ENCODE measurements at regions not wholly inside any gene's neighbourhood (a gene's known extent, or its start where the extent isn't known, plus 50 kb on each side); places are given as distances from the start of the nearest gene placed in this dataset.

GRCh38 chr15:35197306-35197705, 112.2 kb upstream of the NANOGP8 start:
- Histone ChIP-seq H3K27ac (no peak overlapping the region), H3K4me1 (no peaks in the 10 kb centered on the region), H3K36me3 (no peaks in the 10 kb centered on the region), H3K27me3 (no peaks in the 10 kb centered on the region), H3K4me3 (no peak overlapping the region), H3K9me3 (peaks cover 0 to 2% of the 10 kb centered on the region in 2 donors)
- in situ Hi-C loops (cut with MboI; ENCODE audit: low pct_ligation_motif_present in 1 of 4, low pct_unique_long_range_greater_than_20kb in 1 of 4, low sequenced_read_pairs in 3 of 4) (no loop called here), intact Hi-C loops (cut with DNase I; ENCODE audit: low total_unique reads) (no loop called here)
- DNase-seq, result no peak
- TF ChIP-seq POLR2A (IDR thresholded peaks at IDR 0.05) (no peak), EP300 (IDR thresholded peaks at IDR 0.05; ENCODE audit: low read depth) (no peak), POLR2AphosphoS5 (IDR thresholded peaks at IDR 0.05) (no peak)
- TF ChIP-seq, protein P1, sequence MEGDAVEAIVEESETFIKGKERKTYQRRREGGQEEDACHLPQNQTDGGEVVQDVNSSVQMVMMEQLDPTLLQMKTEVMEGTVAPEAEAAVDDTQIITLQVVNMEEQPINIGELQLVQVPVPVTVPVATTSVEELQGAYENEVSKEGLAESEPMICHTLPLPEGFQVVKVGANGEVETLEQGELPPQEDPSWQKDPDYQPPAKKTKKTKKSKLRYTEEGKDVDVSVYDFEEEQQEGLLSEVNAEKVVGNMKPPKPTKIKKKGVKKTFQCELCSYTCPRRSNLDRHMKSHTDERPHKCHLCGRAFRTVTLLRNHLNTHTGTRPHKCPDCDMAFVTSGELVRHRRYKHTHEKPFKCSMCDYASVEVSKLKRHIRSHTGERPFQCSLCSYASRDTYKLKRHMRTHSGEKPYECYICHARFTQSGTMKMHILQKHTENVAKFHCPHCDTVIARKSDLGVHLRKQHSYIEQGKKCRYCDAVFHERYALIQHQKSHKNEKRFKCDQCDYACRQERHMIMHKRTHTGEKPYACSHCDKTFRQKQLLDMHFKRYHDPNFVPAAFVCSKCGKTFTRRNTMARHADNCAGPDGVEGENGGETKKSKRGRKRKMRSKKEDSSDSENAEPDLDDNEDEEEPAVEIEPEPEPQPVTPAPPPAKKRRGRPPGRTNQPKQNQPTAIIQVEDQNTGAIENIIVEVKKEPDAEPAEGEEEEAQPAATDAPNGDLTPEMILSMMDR (IDR thresholded peaks at IDR 0.05), result no peak

DNA sequence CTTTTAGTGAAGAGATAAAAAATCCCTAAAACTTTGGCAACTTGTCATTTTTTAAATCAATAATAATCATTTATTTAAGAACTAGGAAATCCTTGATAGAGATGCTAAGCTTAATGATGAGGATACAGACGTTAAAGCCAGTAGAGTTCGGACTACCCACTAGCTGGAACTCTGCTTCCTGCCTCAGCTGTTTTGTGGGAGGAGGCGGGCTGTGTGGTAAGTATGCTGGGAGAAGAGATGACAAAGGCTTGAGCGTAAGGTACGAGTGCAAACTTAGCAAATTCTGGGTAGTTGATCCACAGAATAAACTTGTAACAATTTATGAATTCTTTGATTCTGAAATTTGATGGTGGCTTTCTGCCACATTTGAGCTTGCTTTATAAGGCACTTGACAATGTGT, 111.2 kb upstream of the NANOGP8 start:
- Histone ChIP-seq H3K27me3 (no peaks in the 10 kb centered on the region), H3K9me3 (peaks cover 4% of the 10 kb centered on the region in 2 donors), H3K4me1 (no peaks in the 10 kb centered on the region), H3K4me3 (no peak overlapping the region), H3K36me3 (no peaks in the 10 kb centered on the region), H3K27ac (no peak overlapping the region)
- 76 to 91% methylated on average over 5 of the region's 5 CpGs for WGBS, 2 donors (ENCODE audit: low coverage in 1 of 2)
- intact Hi-C loops (cut with DNase I; ENCODE audit: low total_unique reads) (no loop called here), in situ Hi-C loops (cut with MboI; ENCODE audit: low pct_ligation_motif_present in 1 of 4, low pct_unique_long_range_greater_than_20kb in 1 of 4, low sequenced_read_pairs in 3 of 4) (no loop called here)
- TF ChIP-seq POLR2A (IDR thresholded peaks at IDR 0.05), result no peak
- no peak for TF ChIP-seq POLR2AphosphoS5 (IDR thresholded peaks at IDR 0.05)
- TF ChIP-seq EP300 (IDR thresholded peaks at IDR 0.05; ENCODE audit: low read depth), result no peak
- TF ChIP-seq, protein P1 (IDR thresholded peaks at IDR 0.05), result no peak
- no peak for DNase-seq

DNA sequence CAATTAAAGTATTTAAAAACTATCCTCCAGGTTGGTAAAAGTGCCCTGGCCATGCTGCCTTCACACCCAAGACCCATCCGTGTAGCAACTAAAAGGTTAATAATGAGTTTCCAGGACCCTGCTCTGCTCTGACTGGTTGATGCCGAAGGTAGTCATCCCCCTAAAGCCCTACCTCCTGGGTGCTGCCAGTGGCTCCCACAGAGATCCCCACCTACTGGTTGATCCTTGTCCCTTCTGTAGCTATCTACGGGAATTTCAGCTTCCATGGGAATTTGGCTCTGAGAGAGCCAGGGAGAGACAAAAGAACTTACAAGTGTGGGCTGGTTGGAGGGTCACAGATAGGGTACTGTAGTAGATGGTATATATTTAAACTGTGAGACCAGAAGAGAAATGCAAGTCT, 110.6 kb upstream of the NANOGP8 start:
- in situ Hi-C loops (cut with MboI; ENCODE audit: low pct_ligation_motif_present in 1 of 4, low pct_unique_long_range_greater_than_20kb in 1 of 4, low sequenced_read_pairs in 3 of 4) (no loop called here), intact Hi-C loops (cut with DNase I; ENCODE audit: low total_unique reads) (no loop called here)
- TF ChIP-seq EP300 (IDR thresholded peaks at IDR 0.05; ENCODE audit: low read depth), result no peak
- TF ChIP-seq, protein P1 (IDR thresholded peaks at IDR 0.05), result no peak
- TF ChIP-seq POLR2AphosphoS5 (IDR thresholded peaks at IDR 0.05), result no peak
- TF ChIP-seq POLR2A (IDR thresholded peaks at IDR 0.05), result no peak
- WGBS, 2 donors (ENCODE audit: low coverage in 1 of 2), result 88% methylated on average over 3 of the region's 3 CpGs; no CpG with 5 or more reads in 1 of the 2 donors
- Histone ChIP-seq H3K4me1 (no peaks in the 10 kb centered on the region), H3K9me3 (peaks cover 4 to 7% of the 10 kb centered on the region in 2 donors), H3K27me3 (no peaks in the 10 kb centered on the region), H3K27ac (no peak overlapping the region), H3K36me3 (no peaks in the 10 kb centered on the region), H3K4me3 (no peak overlapping the region)
- DNase-seq, result no peak

- Histone ChIP-seq H3K27ac (no peak overlapping the region), H3K4me3 (no peak overlapping the region), H3K4me1 (no peaks in the 10 kb centered on the region), H3K9me3 (peaks cover 4 to 7% of the 10 kb centered on the region in 2 donors), H3K27me3 (no peaks in the 10 kb centered on the region), H3K36me3 (no peaks in the 10 kb centered on the region)
- in situ Hi-C loops (cut with MboI; ENCODE audit: low pct_ligation_motif_present in 1 of 4, low pct_unique_long_range_greater_than_20kb in 1 of 4, low sequenced_read_pairs in 3 of 4), result no loop called here
- 78 to 84% methylated on average over 1 of the region's 1 CpG for WGBS, 2 donors (ENCODE audit: low coverage in 1 of 2)
- no peak for DNase-seq
- intact Hi-C loops (cut with DNase I; ENCODE audit: low total_unique reads), result no loop called here
- TF ChIP-seq POLR2AphosphoS5 (IDR thresholded peaks at IDR 0.05) (no peak), EP300 (IDR thresholded peaks at IDR 0.05; ENCODE audit: low read depth) (no peak), POLR2A (IDR thresholded peaks at IDR 0.05) (no peak)
- TF ChIP-seq, protein P1 (IDR thresholded peaks at IDR 0.05), result no peak
Measured at GRCh38 chr15:35195031-35195430, 109.9 kb upstream of the NANOGP8 start.
